NT2/D1 (cell line): ENCODE measurements at regions not wholly inside any gene's neighbourhood (a gene's known extent, or its start where the extent isn't known, plus 50 kb on each side); places are given as distances from the start of the nearest gene placed in this dataset.

Experiments used
- SUZ12 ChIP-seq: IDR thresholded peaks from 2 replicates; pipeline ENCODE4 v1.6.1; 2011; ENCODE audit not compliant: insufficient read length, insufficient read depth; ENCODE audit errors: extremely low read depth
- YY1 ChIP-seq: IDR thresholded peaks from 2 replicates; pipeline ENCODE4 v1.6.1; 2011; ENCODE audit not compliant: insufficient read length, insufficient read depth

DNA sequence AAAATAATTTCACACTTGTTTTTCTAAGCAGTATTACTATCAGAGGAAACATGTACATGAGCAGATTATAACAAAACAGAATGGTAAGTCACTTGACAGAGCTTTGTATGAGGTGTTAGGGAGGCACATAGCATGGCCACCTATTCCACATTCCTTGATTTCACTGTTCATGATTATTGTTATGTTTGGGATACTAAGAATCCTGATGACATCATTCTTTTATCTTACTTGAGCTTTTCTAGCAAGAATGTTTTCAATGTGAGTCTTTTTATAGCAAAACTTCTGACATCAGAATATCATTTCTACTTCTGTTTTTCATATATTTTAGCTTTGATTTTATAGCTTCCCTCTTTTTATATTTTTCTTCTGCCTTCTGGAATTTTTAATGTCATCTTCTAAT lies 208.2 kb downstream of the DMRTA1 start:
- TF ChIP-seq YY1 (no peak), SUZ12 (no peak)
